DMS153 treated with DMSO at 0.1 percent for 48 hours (cell line): ENCODE measurements at regions not wholly inside any gene's neighbourhood (a gene's known extent, or its start where the extent isn't known, plus 50 kb on each side); places are given as distances from the start of the nearest gene placed in this dataset.

ENCODE experiments used
- DNase-seq: peaks from one replicate; lab custom pipeline; 2025; ENCODE audit not compliant: unreplicated experiment; lab: John Stamatoyannopoulos, UW

DNA sequence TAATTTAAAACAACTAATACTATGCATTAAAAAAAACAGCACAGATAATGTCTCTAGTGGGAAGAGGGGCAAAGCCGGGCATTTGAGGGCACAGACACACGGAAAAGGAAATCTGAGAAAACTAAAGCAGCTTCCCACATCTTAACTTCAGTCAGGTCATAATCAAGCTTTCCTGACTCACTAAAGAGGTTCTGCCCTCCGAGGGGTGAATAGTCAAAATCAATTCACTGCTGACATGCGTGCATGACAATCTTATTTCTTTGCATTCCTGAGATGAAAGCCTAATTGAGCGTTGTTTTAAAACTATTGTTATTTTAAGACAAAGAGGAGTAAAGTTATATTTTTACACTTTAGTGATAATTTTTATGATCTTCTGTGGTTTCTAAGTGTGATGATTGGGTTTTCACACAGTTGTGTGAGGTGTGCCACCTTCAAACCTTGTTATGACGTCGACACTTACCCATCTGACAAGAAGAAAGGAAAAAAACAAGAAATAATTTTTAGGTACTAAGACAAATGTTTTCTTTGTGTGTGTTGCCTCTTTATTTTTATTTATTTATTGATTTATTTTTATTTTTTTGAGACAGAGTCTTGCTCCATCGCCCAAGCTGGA is 90.9 kb downstream of the GATA6 start:
- no peak for DNase-seq

DNA sequence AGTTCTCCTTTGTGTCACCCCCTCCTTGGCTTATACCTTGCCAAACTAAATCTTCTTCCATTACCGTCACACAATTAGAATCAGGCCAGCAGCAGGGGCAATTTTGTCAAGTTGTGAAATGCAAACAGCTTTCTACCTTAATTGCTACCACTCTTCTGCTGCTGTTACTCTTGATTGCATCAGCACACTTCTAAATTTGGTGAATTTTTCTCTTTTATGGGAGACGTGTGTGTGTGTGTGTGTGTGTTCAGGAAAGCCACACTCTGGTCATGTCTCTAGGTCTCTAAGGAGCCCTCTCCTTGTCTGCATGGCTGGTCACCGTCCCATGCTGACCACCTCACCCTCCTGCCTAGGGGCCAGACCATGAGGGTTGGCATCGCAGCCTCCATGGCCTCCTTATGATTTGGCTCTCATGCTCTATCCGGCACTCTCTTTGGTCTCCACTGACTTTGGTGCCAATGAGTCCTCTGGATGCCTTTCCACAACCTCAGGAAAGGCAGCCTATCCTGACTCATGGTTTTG is 87.7 kb downstream of the GATA6 start:
- DNase-seq = no peak

DNA sequence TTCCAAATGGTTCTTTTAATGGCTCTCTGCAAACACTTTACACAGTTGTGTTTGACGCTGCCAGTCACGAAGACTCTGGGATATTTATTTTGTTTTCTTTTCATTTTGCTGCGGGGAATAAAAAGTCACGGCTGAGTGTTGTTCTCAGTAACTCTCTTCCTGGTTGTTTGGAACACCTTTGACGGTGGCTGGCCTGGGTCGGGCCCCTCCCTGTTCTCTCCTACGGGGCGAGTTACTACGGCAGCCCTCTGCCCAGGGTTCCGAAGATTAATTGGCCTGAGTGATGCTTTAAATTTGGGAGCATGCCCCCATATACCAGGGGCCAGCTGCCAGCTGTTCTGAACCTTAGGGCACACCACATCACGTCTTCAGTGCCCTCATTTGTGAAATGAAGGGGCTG is 84.7 kb downstream of the GATA6 start:
- no peak for DNase-seq

DNA sequence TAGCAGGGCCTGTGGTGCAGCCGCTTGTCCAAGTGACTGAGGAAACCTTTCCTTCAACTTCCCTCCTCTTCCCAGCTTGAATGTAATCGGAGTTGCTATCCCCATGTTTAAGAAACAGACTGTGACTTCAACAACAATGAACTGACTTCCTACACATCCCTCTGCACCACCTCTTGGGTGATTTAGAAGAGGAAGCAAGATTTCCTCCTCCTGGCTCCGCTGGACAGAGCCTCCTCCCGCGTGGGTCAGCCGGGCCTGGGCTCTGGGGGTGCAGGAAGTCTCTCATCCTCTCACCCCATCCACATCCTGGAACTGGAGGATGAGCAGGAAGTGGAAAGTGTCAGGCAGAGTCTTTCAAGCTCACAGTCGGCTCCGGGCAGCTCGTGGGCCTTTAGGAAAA is 84.3 kb downstream of the GATA6 start:
- no peak for DNase-seq

DNA sequence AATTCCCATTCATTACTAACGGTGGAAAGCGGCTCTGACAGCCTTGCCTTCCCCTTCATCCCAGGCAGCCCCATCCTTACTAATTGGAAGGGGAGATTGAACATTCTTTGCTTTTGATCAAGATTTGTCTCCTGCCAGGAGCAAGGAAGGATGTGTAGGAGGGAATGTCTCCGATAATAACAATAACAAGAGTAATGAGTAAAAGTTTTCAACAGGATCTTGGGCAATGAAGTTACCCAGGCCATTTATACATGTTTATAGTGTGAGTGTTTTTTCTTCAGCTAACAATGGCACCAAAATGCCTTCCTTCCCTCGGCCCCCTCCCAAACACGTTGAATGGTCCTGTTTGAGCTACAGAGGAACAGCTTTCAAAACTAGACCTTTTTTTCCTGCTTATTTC is 83.8 kb downstream of the GATA6 start:
- no peak for DNase-seq
